Hematopoietic multipotent progenitor cell treated with erythropoietin and hydrocortisone succinate and interleukin-3 and kit ligand, for 6 days (in vitro differentiated cells): ENCODE measurements at regions not wholly inside any gene's neighbourhood (a gene's known extent, or its start where the extent isn't known, plus 50 kb on each side); places are given as distances from the start of the nearest gene placed in this dataset.

Experiments used
- DNase-seq: peaks from one replicate; pipeline ENCODE4 v3.0.0-alpha.2; 2015

DNA sequence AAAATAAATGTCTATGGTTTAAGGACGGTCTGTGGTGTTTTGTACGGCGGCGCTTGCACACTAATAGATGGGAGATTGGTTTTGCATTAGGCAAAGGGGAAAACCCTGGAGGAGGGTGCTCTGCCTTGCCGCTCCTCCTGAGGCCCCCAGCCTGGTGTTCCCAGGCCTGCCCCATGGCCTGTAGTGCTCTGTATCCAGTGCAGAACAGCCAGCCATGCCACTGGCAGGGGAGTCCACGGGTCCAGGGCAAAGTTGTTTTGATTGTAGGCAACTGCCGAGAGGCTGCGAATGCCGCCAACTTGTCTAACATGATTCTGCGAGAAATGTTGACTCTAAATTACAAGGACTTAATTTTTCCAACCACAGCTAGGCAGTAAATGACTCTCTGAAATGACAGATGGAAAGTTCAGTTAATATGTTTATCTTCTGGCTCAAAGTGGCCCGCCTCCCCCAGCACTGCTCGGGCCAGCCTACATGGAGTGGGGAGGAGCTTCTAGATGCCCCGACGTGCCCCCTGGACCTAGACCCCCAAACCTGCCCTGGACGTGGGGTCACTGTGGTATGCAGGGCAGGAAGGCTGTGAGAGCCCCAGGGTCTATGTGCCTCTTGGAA lies 104.6 kb upstream of the GDF10 start:
- no peak for DNase-seq

DNA sequence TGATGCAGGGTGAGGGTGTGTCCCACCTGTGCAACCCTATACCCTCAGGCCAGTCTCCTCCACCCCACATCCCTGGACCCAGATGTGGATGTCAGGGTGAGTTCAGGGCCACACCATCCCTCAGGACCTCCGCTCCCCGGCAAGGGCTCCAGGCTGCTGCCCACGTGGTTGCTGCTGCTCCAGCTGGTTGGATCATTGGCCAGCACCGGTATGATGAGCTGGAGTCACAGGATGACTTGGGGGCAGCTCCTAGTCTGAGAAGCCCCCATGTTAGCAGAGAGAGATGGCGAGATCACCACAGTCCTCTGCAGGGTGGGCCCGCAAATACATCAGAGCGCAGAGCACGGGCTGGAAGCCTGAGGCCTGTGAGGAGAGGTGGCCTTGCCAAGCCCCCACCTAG lies 103.3 kb upstream of the GDF10 start:
- DNase-seq: no peak

- DNase-seq: no peak
Observed at GRCh38 chr10:47198221-47198620, 101.8 kb upstream of the GDF10 start.

GRCh38 chr10:47205192-47205591 lies 94.8 kb upstream of the GDF10 start:
- DNase-seq: no peak

DNA sequence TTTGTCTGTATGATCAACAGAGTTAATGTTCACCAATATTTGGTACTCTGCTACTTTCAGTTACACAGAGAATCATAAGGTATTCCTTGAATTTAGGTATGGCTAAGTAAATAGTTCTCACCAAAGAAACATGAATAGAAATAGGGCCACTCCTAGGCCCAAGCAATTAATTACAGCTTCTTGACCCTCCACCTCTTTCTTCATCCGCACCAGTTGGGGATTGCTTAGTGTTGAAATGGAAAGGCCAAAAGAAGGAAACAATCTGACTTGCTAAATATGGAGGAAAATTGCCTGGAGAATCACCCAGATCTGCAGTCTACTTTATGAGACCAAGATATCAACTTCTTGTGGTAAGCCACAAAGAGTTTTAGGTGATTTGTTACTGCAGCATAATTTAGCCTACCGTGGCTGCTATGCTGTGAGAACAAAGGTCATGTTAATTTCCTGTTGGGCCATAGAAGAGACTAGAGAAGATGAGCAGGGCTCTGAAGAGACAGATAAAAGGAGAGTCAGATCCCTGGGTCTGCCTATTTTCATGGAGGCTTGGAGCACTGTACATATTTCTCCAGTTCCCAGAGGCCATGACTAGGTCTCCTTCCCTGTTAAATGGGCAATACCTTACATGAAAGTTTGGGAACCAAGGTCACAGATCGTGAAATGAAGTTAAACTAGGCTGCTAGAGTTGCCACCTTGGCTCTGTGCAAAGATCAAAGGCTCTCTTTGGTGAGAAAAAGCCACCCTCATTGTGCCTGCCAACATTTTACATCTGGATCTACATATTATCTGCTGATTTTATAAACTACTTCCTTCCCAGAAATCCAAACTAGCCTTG lies 93.3 kb upstream of the GDF10 start:
- DNase-seq: no peak

DNA sequence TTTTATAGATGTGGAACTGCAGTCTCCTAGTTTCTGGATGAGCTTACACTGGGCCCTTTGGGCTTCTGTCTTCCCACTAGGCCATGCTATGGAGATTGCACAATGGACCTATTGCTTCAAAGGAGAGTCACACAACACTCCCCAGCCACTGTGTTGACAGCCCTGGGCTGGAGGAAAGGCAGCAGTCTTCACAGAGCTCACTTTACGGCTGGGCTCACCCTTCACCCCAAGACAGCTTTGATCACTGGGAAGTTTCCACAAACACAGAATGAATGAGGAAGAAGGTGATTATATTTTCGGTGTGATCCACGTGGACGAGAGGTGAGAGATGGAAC lies 92.7 kb upstream of the GDF10 start:
- peak; percentile 8 for DNase-seq

DNA sequence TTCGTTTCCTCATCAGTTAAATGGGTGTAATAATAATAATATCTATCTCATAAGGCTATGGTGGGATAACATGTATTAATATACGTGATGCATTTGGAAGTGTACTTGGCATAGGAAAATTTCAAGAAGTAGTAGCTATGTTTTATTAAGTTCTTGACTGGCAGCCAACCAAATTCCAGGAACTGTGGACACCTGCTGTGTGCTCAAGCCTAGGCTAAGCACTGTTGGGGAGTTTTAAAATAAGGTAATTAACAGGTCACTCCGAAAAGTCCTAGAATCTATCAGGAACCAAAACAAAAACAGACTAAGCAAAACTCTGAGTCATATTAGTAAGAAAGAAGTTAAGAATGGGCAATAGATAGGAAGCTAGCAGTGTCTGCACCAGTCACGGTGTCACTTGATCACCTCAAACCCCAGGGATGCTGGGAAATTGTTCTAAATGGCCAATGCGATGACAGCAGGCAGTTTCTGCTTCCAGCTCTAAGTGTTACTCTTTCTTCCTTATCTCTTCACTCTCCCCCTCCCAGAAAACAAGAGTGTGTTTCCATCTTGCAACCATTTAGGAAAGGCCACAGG lies 92.0 kb upstream of the GDF10 start:
- no peak for DNase-seq

DNA sequence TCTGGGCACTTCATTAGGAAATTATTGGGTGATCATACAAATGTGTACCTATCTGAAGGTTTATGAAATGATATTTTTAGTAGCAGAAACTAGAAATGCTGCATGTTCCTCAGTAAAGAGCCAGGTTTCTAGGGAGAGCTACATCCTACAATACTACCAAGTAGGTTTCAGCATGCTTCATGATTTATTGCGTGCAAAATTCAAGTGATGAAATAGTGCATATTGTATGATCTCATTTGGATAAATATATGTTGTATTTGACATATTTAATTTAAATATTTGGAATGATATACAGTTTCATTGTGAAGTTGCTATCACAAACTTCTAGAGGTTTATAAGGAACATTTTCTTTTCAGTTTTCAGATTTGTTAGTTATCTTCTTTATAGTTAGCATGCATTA lies 90.5 kb upstream of the GDF10 start:
- no peak for DNase-seq

DNA sequence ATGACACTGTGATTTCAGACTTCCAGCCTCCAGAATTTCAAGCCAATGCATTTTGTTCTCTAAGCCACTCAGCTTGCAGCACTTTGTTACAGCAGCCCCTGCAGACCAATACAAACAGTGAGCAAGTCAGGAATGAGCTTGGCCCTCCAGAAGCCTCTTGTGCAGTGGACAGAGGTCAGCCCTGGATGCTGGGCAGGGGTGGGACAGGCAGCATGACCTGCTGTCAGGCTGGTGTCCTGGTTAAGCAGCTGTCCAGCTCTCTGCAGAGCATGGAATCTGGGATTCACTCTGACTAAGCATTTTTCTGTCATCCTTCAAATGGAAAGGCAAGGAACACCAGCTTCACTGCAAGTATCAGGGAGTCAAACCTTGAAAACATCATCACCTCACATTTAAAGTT lies 85.5 kb upstream of the GDF10 start:
- no peak for DNase-seq

DNA sequence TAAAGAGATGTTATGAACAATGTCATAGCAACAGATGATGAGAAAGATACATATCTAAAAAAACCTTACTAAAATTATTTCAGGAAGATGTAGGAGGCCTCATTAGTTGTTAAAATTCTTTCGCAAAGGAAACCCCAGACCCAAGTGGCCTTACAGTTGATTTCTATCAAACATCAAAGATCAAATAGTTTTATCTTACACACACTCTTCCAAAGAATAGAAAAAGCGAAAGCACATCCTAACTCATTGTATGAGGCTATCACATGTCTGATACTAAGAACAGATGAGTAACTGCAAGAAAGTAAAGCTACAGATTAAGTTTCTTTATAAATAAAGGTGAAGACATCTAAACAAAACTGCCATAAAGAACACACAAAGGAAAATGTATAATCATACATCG lies 82.9 kb upstream of the GDF10 start:
- no peak for DNase-seq

GRCh38 chr10:47218803-47219202 lies 81.2 kb upstream of the GDF10 start:
- no peak for DNase-seq

DNA sequence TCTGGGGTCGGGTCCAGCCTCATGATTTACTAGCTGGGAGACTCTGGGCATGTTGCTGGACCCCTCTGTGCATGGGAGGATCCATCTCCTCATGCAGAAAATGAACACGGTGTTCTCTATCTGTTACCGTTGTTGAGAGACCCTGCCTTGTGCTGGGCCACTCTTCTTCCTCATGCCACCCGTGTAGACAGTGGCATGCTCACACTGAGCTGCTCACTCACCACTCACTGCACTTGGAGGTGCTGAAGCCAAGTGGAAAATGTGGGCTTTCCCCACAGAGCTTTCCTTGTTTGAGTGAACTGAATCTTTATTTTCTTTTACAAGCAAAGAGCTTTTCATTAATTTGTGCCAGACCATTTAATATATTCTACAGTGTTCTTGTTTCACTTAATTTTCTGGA lies 77.5 kb upstream of the GDF10 start:
- no peak for DNase-seq

DNA sequence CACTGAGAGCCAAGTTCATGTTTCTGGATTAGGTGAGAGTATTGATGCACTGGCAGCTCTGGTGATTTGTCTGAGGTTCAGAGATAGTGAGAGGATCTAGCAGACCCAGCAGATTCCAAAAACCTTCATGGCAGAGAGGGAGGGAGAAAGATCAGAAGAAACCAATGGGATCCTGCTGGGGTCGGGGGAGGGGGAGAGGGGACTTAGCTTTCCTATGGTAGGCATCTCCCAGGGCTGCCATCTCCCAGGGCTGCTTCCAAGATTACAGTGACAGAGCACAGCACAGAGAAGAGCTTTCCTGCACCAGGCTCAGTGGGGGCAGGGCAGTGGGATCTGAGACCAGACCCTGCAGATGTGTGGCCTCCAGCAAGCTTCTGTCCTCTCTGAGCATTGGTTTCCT lies 76.8 kb upstream of the GDF10 start:
- no peak for DNase-seq

- DNase-seq: no peak
Observed at GRCh38 chr10:47224546-47225218, 75.3 kb upstream of the GDF10 start.

- DNase-seq: no peak
Observed at GRCh38 chr10:47225219-47225927, 74.6 kb upstream of the GDF10 start.

DNA sequence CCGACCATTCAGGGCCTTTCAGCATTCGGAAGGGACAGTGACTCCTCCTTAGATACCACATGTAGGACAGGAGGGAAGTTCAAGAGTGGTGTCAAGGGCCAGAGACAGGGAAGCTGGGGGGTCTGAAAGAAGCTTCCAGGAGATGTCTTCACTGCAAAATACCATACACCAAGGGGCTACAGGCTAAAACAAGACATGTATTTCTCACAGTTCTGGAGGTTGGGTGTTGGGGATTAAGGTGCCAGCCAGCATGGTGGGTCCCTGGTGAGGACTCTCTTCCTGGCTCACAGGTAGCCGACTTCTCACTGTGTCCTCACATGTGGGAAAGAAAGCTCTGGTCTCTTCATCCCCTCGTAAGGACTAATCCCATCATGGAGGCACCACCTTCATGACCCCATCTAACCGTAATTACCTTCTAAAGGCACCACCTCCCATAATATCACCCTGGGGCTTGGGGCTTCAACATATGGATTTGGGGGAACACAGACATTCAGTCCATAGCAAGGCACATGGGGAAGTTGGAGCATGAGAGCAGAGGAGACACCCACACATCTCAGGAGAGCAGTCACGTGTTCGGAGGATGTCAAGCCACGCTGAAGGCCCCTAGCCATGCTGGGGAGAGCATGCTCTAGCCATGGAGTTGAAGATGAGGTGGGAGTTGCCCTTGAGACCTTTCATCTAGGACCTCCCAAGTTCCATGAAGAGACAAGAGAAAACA lies 73.9 kb upstream of the GDF10 start:
- DNase-seq: no peak

DNA sequence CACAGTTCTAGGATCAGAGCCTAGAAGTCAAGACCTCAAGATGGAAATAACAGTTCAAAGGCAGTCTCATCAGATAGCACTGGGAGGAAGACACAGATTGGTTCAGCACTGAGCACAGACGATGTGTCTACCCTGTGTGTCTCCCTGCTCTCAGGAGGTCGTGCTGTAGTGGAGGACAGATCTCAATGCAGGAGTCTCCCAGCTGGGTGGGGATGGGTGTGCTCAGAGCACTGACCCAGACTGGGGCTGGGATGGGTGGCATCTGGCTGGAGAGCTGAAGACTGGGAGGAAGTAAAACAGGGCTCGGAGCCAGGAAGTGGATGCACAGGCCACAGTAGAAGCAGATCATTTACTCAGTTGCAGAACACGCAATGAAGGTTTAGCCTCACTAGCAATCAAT lies 69.5 kb upstream of the GDF10 start:
- DNase-seq: no peak

- DNase-seq: no peak
Observed at GRCh38 chr10:47230957-47231356, 69.0 kb upstream of the GDF10 start.

DNA sequence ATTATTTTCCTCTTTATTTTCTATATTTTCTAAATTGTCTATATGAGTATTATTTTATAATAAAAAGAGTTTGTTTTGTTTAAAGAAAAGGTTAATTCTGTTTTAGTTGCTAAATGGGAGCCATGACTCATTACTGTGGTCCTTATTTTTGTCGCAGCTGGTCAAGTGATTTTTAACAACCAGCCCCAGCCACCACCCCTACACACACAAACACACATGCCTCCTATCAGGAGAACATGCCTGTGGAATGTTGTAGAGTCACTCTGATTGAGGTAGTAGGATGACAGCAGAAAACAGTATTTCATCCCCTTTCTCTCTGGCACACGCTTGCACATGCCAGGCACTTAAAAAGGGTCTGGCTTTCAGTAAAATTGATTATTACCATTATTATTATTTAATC lies 68.6 kb upstream of the GDF10 start:
- no peak for DNase-seq

DNA sequence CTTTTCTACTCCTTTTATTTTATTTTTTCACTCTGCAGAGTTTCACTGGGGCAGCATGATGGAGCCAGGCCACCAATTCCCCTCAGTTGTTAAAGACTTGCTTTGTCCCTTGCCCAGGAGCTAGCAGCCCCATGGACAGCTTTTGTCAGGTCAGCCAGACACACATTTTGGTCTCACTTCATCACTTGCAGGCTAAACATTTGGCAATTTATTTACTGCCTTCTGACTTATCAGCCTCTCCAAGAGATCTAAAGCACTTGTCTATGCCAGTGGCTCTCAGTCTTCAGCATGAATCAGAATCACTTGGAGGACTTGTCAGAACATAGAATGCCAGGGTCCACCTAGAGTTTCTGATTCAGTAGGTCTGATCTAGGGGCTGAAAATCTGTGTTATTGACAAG lies 66.4 kb upstream of the GDF10 start:
- no peak for DNase-seq

DNA sequence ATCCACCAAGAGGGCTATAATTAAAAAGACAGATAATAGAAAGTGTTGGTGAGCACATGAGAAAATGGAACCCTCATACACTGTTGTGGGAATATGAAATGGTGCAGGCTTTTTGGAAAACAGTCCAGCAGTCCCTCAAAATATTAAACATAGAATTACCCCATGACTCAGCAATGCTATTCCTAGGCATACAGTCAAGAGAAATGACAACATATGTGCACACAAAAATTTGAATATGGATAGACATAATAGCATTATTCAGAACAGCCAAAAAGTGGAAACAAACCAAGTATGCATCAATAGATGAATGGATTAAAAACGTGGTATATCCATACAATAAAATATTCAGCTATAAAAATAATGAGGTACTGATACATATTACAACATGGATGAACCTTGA lies 64.5 kb upstream of the GDF10 start:
- DNase-seq: no peak
